ENCODE measurements at regions not wholly inside any gene's neighbourhood (a gene's known extent, or its start where the extent isn't known, plus 50 kb on each side); places are given as distances from the start of the nearest gene placed in this dataset.

GRCh38 chr2:176653479-176654443, 384.5 kb downstream of the MTX2 start:
- DNase-seq: peak; percentile 5 to 68

DNA sequence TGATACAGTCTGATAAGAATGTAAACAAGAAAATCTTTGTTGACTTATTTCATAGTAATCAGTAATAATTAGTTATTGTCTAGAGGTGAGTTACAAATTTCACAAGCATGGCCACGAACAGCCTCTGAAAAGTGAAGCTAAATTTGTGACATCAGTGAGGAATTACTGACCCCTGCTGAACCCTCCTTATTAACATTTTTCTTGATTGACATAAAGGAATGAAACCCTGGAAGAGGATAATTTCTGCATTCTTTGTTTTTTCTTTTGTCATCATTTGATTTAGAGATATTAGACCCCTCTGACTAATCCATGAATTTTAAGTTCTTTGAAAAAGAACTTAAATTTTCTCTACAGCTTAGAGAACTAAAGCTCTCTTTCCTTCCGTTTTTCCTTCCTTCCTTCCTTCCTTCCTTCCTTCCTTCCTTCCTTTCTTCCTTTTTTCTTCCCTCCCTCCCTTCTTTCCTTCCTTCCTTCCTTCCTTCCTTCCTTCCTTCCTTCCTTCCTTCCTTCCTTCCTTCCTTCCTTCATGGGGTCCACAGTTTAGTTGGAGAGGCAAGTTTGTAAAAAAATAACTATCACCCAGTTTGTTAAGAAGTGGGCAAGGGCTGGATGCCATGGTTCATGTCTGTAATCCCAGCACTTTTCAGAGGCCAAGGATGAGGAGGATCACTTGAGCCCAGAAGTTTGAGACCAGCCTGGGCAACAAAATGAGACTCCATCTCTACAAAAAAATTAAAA, 387.0 kb downstream of the MTX2 start:
- DNase-seq: no peak

GRCh38 chr2:176656776-176657140, 387.5 kb downstream of the MTX2 start:
- no peak for DNase-seq

DNA sequence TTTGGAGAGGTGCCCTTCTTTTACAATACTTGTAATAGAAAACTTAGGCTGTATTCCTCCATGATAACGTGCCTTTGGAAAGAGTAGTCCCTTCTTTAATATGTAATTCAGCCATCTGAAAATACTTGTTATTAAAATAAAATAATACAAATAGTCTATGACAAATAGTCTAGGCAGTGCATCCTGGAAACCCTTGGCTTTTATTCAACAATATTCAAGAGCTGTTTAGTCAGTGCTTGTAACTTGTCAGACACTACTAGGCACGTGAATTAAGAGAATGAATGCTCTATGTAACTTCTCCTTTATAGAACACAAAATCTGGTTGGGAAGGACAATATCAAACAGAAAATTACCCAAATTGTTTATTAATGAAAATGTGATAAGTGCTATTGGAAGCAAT, 388.2 kb downstream of the MTX2 start:
- no peak for DNase-seq

- no peak for DNase-seq
These were observed 389.5 kb downstream of the MTX2 start for GRCh38 chr2:176658708-176659107.

DNA sequence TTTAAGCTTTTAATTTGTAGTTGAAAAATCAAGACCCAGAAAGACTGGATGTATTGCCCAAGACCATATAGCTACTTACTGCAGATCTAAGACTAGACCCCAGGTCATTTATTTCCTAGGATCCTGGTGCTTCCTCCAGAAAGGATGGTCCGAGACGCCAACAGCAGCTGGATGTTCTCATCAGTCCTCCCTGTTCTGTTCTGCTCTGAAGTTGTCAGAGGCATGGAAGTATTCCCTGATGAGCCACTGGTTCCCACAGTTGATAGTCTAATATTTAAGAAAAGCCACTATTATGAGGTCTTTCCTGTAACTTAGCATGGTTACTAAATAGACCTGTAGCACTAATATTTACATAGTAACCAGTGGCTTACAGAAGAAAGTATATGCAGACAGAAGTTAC, 393.5 kb downstream of the MTX2 start:
- no peak for DNase-seq

DNA sequence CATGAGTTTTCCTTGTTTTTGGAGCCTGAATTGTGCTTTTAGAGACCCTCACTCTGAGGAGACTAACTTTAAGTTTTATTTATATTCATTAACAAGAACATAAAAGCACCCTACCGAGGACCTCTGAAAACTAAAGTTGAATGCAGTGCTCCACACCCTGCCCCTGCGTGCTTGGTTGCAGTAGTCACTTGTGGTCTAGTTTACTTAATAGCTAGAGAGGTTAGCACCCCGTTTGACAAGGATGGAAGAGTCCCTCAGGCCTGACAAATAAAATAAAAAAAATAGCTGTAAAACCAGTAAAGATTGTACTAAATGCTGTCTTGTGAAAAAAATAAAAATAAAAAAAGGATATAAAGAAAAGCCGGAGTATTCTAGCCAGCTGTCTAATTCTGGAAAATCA, 395.2 kb downstream of the MTX2 start:
- no peak for DNase-seq

DNA sequence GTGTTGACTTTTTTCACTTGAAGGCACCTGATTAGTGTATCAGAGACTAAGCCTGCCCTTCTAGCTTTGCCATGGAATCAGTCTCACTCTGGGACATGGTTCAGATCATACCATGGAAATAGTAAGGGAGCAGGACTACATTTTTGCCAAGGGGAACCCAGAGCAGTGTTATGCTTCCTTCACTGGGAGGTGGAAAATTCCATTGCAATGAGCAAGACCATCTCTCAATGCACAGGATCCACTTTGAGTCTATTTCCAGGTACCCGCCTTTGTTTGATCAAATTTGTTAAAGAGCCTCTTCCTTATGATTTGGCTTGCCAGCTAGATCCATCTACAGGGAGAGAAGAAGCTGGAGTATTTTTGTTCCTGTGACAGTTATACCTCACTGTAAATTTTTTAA, 395.8 kb downstream of the MTX2 start:
- DNase-seq: no peak

- no peak for DNase-seq
These were observed 399.7 kb downstream of the MTX2 start for GRCh38 chr2:176668912-176669311.

- no peak for DNase-seq
These were observed 400.3 kb downstream of the MTX2 start for GRCh38 chr2:176669398-176670174.

- DNase-seq: no peak
These were observed 406.2 kb downstream of the MTX2 start for GRCh38 chr2:176675271-176675949.

DNA sequence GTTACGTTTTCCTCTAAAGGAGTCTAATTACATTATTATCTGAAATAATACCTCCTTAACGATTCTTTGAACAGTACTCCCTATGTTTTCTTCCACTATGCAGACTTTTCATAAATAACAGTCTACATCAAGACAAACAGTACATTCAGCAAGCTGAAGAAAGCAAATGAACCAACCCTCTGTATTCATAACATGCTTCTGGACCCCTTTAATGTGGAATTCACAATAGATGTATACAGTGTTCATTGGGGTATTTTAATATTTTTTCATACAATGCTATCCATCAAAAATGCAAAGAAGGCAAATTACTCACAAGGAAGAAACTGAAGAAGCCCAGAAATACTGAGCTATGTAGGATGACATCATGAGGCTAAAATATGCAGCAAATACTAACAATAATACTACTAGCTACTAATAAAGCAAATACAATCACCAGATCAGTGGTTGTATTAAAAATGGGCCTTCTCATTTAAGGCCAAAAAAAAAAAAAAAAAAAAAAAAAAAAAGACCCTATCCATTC, 408.6 kb downstream of the MTX2 start:
- no peak for DNase-seq

GRCh38 chr2:176678571-176678970, 409.3 kb downstream of the MTX2 start:
- no peak for DNase-seq

DNA sequence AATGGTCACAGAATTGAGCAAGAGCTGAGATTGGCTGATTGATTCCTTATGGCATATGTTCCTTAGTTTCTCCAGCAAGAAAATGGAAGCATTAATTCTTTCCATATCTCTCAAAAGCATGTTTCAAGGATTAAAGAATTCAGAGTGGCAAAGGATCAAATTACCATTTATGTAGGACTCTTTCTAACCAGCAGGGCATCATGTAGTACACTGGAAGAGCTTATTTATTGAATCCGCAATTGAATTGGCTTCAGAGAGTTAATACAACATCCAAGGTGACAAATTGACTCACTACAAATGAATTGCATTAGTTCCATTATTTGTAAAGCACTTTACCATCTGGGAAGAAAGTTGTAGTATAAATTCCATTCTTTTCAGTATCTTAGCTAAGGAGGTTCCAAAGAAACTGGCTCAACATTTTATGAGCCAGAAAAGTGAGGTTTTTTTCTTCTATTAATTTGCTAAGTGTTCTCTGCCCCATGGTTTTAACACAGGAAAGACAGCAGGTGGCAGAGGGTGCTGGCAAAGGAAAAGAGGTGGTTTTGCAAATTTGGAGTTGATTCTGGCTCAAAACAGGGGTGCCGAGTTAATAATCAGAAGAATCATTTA, 409.9 kb downstream of the MTX2 start:
- no peak for DNase-seq

DNA sequence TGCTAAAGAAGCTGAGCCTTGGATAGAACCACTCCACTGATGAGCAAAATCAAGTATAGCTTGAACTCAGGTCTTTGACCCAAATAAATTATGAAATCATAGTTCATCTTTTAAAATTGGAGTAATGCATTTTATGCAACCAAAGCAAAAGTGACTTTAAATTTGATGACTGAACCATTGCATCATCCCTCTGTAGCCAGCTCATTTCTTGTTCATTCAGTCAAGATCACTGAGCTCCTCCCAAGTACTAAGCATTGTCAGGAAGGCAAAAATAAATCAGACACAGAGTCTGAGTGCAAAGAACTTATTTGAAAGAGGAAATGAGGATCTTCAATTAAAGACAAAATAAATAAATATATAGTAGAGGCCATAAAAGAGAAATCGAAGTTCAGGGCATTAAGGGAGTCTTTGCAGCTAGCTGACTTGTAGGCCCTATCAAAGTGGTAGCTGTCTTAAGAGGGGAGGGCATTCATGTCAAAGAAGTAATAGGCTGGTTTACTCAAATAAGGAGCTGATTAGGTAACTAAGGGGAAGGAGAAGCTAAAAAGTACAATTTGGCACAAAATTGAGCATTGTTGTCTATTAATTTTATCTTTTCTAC, 411.8 kb downstream of the MTX2 start:
- DNase-seq: no peak

GRCh38 chr2:176681584-176682115, 412.4 kb downstream of the MTX2 start:
- no peak for DNase-seq

- DNase-seq: no peak
These were observed 413.0 kb downstream of the MTX2 start for GRCh38 chr2:176682278-176682677.

GRCh38 chr2:176683618-176684111, 414.4 kb downstream of the MTX2 start:
- DNase-seq: no peak

- no peak for DNase-seq
These were observed 416.7 kb downstream of the MTX2 start for GRCh38 chr2:176685908-176686307.

DNA sequence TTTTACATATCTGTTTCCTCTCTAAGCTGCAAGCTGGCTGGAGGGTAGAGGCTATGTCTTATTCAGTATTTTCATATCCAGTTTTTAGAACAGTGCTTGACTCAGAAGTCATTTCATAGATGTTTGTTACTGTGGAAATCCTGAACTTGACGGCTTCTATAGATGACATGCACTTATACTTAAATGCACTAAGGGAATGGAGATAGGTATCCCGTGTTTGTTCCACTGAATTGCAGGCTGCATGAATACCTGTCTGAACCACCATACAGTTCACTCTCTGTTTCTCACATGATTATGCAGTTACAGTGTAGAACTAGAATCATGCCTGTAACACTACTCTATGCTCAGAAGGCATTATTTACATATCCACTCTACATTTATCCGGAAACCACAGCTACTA, 417.1 kb downstream of the MTX2 start:
- DNase-seq: no peak

DNA sequence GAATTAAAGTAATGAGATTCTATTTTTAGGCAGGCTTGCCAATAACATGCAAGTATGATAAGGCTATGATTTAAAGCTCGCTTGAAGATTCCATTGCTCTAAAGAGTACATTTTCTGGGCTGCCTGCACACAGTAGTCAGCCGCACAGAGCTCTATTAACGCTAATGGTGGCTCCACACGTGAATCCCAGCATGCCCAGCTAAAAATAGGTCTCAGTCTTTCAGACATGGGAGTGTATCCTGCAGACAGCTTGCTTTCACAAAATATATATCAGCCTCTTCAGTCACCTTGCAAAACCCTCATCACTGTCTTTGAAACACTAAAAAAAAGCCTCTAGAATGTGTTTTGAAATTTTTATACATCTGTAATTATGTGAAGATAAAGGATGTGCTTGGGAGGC, 418.1 kb downstream of the MTX2 start:
- no peak for DNase-seq

Measured in NCI-H446 (cell line).